Stimulated activated CD8-positive, alpha-beta memory T cell treated with anti-CD3 and anti-CD28 coated beads, Interleukin-2, amount 100 ng/mL, for 48 hours (primary cell): ENCODE measurements at regions not wholly inside any gene's neighbourhood (a gene's known extent, or its start where the extent isn't known, plus 50 kb on each side); places are given as distances from the start of the nearest gene placed in this dataset.

ENCODE experiments used
- DNase-seq, 2 donors: peaks; one replicate each; pipeline ENCODE4 v3.0.0-alpha.2; 2020; ENCODE audit warnings: low read depth in 2 of 2

DNA sequence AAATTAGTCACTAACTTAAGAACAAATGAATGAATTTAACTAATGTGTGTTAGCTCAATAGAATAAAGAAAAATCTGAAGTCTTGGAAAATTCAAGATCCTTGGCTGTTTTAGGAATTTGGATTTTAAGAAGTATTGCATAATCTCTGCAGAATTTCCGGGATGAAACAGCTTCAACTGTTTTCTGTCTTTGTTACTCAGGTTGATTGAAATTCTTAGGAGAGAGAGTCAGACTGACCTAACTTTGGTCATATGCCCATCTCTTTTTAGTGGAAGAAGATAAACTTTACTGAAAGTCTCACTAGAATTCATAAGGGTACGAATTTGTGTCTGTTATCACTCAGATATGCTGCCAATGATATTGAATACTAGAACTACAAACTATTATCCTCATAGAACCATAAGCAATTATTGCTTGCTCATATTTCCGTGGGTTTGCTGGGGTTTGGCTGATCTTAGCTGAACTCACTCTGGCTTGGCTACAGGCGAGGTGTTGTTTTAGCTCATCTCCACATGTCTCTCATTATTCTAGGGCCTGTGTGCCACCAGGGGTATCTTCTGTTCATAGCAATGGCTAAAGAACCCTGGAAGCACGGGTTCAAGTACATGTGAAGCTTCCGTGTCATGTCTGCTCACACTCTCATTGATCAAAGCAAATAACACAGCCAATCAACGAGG, 257.4 kb upstream of the NOVA1 start:
- no peak for DNase-seq

- DNase-seq: no peak
These were observed 259.2 kb upstream of the NOVA1 start for GRCh38 chr14:26856876-26857518.

DNA sequence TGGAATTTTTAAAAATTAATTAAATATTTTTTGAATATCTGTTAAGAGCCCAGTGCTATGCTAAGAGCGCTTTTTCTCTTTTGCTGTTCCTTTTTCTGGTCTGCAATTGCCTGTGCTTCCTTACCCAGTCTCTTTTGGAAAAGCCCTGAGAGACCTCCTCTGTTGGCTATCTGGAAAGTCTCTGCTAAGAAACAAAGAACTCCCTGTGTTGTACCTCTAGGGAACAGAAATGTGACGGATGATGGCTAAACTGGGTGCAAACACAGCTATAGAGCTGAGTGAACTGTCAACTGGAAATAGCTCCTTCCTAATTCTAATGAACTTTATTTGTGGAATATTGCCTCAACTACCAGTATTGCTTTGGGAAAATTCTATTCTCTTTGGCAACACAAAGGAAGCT, 261.6 kb upstream of the NOVA1 start:
- DNase-seq: no peak

- no peak for DNase-seq
These were observed 262.3 kb upstream of the NOVA1 start for GRCh38 chr14:26860111-26860510.

DNA sequence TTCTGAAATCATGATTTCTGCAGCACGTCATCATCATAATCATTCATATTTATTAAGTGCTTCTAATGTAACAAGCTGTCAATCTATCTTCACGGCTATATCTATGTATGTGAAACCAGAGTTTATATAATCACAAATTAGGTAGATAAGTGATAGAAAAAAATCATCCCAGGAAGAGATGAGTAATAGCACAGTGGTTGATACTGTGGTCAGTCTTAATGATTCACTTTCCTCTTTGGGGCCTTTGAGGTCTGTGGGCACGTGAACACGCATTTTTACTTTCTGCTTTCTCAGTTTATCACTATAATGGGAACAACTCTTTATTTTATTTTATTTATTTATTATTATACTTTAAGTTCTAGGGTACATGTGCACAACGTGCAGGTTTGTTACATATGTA, 265.9 kb upstream of the NOVA1 start:
- DNase-seq: no peak

DNA sequence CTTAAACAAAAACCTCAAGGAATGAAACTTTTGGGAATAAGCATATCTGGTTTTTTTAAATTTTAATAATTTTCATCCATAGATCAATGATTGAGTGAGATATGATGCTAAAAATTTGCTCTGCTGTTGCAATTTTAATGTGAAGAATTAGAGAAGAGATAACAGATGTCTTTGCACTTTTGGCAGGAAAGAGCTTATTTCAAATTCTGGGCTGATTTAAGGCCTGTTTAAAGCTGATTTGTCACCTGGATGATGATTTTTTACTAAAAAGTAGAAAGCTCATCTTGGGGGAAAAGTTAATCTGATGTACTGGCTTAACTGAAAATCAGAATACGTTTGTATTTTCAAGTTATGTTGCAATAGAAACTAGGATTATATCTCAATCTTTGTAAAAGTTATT, 268.9 kb upstream of the NOVA1 start:
- no peak for DNase-seq

GRCh38 chr14:26867171-26867757, 269.4 kb upstream of the NOVA1 start:
- DNase-seq: no peak

DNA sequence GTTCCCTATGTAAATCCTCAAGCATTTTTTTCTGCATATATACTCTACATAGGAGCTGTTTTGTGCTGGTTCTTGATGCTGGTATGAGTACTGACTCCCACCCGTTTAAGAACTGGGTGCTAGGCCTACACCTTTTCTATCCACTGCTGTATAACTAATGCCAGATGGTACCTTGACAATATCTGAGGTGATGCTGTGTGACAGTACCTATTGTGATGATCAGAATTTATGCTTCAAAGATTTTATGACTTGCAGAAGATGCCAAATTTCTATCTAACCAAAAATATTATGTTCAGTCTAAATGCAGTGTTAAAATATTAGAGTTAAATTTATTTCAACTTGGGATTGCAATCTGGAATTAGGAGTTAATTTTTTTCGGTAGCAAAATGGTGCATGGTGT, 272.3 kb upstream of the NOVA1 start:
- no peak for DNase-seq

GRCh38 chr14:26870722-26871617, 273.1 kb upstream of the NOVA1 start:
- no peak for DNase-seq

DNA sequence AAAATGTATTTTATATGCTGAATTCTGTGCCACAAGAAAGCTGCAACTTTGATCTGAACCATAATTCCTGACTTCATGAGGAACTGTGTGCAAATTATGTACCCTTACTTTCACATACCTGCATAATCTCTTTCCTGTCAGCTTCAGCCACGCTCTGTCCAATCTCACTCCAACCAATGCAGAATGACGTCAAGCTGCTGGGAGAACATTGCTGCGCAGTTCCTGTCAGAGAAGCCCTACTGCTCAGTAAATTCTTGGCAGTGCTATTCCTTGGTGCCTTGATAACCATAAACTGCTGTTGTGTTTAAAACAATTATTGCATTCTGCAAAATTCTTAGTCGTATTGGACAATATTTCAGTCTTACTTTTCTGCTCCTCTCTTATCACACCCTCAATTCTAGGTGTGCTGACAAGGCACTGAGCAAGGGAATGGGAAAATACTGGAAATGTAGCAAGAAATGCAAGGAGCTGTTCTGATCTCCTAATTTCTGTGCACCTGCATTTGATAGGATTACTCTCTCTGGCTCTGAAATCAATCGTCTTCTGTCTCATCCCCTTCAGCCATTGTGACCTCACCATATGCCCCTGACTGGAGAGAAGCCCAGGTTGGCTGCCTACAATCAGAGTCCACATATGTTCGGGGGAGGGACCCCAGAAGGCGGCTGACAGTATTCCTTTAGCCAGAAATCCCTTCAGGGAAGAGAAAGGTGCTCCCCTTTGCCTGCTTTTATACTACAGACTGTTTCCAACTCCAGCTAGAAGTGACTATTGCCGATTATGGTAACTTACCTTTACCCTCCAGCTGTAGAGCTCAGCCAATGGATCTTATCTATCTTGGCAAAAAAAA, 274.9 kb upstream of the NOVA1 start:
- DNase-seq: no peak

DNA sequence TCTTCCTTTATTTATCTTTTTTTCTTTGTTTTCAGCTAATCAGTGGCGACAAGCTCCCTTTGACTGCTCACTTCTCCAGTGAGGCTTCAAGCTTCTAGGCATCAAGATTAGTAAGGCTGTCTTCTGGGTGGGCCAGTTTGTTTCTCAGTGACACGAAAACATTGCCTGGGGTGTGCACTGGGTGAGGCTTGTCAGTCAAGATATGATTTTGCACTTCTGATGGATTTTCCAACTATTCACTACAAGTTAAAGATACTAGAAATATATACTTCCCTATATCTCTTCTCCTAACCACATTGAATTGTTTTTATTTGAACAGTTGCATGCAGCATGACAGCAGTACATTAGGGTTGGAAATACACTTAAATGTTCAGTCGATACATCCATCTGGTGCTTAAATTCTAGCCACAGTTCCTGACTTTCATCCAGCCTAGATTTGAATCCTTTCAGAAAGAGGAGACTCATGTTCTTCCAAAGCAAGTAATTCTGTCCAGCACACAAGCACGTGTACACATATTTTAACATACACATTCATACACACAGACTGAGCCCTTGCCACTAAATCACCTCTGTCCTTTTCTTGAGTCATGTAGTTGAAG, 275.6 kb upstream of the NOVA1 start:
- DNase-seq: no peak

GRCh38 chr14:26887847-26888246, 290.0 kb upstream of the NOVA1 start:
- no peak for DNase-seq

GRCh38 chr14:26888592-26888991, 290.8 kb upstream of the NOVA1 start:
- no peak for DNase-seq

GRCh38 chr14:26896447-26896846, 298.6 kb upstream of the NOVA1 start:
- no peak for DNase-seq

- no peak for DNase-seq
These were observed 299.4 kb upstream of the NOVA1 start for GRCh38 chr14:26897196-26897595.

- no peak for DNase-seq
These were observed 307.4 kb upstream of the NOVA1 start for GRCh38 chr14:26905229-26905628.

GRCh38 chr14:26913786-26914185, 316.0 kb upstream of the NOVA1 start:
- no peak for DNase-seq

DNA sequence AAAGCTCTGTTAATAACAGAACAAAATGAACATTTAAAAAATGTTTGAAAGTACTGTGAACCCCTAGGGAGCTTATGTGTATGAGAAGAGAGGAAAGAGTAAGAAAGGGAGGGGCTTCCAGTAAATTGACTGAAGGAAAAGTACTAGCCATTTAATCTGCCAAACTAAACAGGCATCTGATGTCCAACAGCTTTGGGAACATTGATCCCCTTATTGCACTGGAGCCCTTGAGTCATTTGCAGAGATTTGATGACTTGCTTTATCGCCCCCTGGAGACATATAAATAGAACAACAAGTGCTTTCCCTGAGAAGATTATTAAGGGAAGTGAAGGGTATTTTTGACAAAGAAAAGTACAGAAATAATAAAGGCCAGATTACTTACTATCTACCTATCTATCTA, 319.3 kb upstream of the NOVA1 start:
- DNase-seq: no peak

GRCh38 chr14:26925876-26926584, 328.2 kb upstream of the NOVA1 start:
- no peak for DNase-seq

- no peak for DNase-seq
These were observed 328.8 kb upstream of the NOVA1 start for GRCh38 chr14:26926585-26926984.
